Stomach (tissue), 8 donors: ENCODE measurements at regions not wholly inside any gene's neighbourhood (a gene's known extent, or its start where the extent isn't known, plus 50 kb on each side); places are given as distances from the start of the nearest gene placed in this dataset.

ENCODE experiments used
- DNase-seq, 2 donors: peaks; one replicate each; pipeline versions ENCODE4 v3.0.0 to v3.0.0-alpha.2; 2013 to 2019
- H3K27ac ChIP-seq, 5 donors: fragments of 200-600 bp in 4 of 5; sonication (generic) in 4 of 5; one replicate each; pipeline ENCODE4 v1.5.1; 2013 to 2019; ENCODE audit warnings: mild to moderate bottlenecking in 1 of 5, moderate library complexity in 1 of 5
- H3K27me3 ChIP-seq, 3 donors: fragments of 200-600 bp; sonication (generic); one replicate each; pipeline ENCODE4 v1.5.1; 2017 to 2019; ENCODE audit warnings: mixed run types in 1 of 3
- H3K36me3 ChIP-seq, 4 donors: fragments of 200-600 bp; sonication (generic); 1 replicate in 3 of 4; 2 replicates in 1 of 4; pipeline ENCODE4 v1.5.1; 2016 to 2019
- H3K4me1 ChIP-seq, 4 donors: fragments of 200-600 bp; sonication (generic); one replicate each; pipeline ENCODE4 v1.5.1; 2016 to 2019
- H3K4me3 ChIP-seq, 4 donors: fragments of 200-600 bp; sonication (generic) in 3 of 4; one replicate each; pipeline ENCODE4 v1.5.1; 2016 to 2019; ENCODE audit warnings: mild to moderate bottlenecking in 1 of 4
- H3K9me3 ChIP-seq, 4 donors: fragments of 200-600 bp; sonication (generic); one replicate each; pipeline ENCODE4 v1.5.1; 2016 to 2019
- CTCF ChIP-seq, 7 experiments: fragments of 450-650 bp in 4 of 7; fragments of 200-600 bp in 3 of 7; sonication (generic) in 3 of 7; IDR thresholded peaks; one replicate each; pipeline ENCODE4 v1.5.1; 2016 to 2019; ENCODE audit warnings: antibody characterized with exemption in 7 of 7, control low read depth in 2 of 7, mild to moderate bottlenecking in 1 of 7
- EP300 ChIP-seq: sonication (generic); formaldehyde crosslinking; IDR thresholded peaks from one replicate; pipeline ENCODE4 v1.6.1; 2017; ENCODE audit warnings: antibody characterized with exemption
- POLR2A ChIP-seq, 4 donors: fragments of 450-650 bp; IDR thresholded peaks; one replicate each; pipeline ENCODE4 v1.6.1; 2016; ENCODE audit warnings: antibody characterized with exemption in 4 of 4, control low read depth in 2 of 4, mild to moderate bottlenecking in 1 of 4, moderate library complexity in 1 of 4
- POLR2AphosphoS5 ChIP-seq, 3 donors: sonication (generic); formaldehyde crosslinking; IDR thresholded peaks; one replicate each; pipeline ENCODE4 v1.6.1; 2016; ENCODE audit warnings: antibody characterized with exemption in 3 of 3
- WGBS, 5 donors: extraction: QIAGEN DNeasy Blood & Tissue Kit in 3 of 5; methylation state at CpG; one replicate each; pipeline versions ENCODE4 v1.1.5 to v1.1.7; 2013 to 2018; 5-methylcytosine and 5-hydroxymethylcytosine counted together
- intact Hi-C: fragments of 100-400 bp; cut with DNase I; formaldehyde crosslinking; loops from one replicate; pipeline ENCODE4 v1.15.1; 2023; ENCODE audit warnings: low total_unique reads
- donor health status: healthy with polysubstance abuse.
- donor health status: Bipolar disorder and iron deficiency.
- donor health status: healthy.

GRCh38 chr4:96175871-96176270 is 336.0 kb downstream of the PDHA2 start:
- DNase-seq, result peak in 1 of 2 donors; percentile 3
- H3K27me3 ChIP-seq, result no peaks in the 10 kb centered on the region
- 33 to 61% (median 46%) methylated on average over 4 of the region's 4 CpGs for WGBS, 5 donors
- H3K4me3 ChIP-seq, result no peak overlapping the region
- TF ChIP-seq EP300 (no peak), POLR2AphosphoS5 (IDR thresholded peaks at IDR 0.05) (no peak), POLR2A (IDR thresholded peaks at IDR 0.05) (no peak), CTCF (IDR thresholded peaks at IDR 0.05) (no peak)
- intact Hi-C loops, result no loop called here
- no peaks in the 10 kb centered on the region for H3K4me1 ChIP-seq
- no peak overlapping the region for H3K27ac ChIP-seq
- no peaks in the 10 kb centered on the region for H3K9me3 ChIP-seq
- H3K36me3 ChIP-seq, result no peaks in the 10 kb centered on the region

- no peaks in the 10 kb centered on the region for H3K9me3 ChIP-seq
- 28 to 56% (median 37%) methylated on average over 3 of the region's 3 CpGs for WGBS, 5 donors
- intact Hi-C loops, result no loop called here
- no peaks in the 10 kb centered on the region for H3K27me3 ChIP-seq
- no peak overlapping the region for H3K27ac ChIP-seq
- H3K4me3 ChIP-seq, result no peak overlapping the region
- peak; percentile 30 to 55 for DNase-seq
- H3K36me3 ChIP-seq, result no peaks in the 10 kb centered on the region
- TF ChIP-seq POLR2A (IDR thresholded peaks at IDR 0.05), result no peak
- TF ChIP-seq CTCF (IDR thresholded peaks at IDR 0.05), result no peak
- TF ChIP-seq EP300, result no peak
- no peak for TF ChIP-seq POLR2AphosphoS5 (IDR thresholded peaks at IDR 0.05)
- no peaks in the 10 kb centered on the region for H3K4me1 ChIP-seq
These were observed 343.7 kb downstream of the PDHA2 start for GRCh38 chr4:96183611-96184010.

GRCh38 chr4:96186593-96186992 is 346.7 kb downstream of the PDHA2 start:
- Histone ChIP-seq H3K36me3 (no peaks in the 10 kb centered on the region), H3K27me3 (no peaks in the 10 kb centered on the region), H3K9me3 (no peaks in the 10 kb centered on the region), H3K27ac (no peak overlapping the region), H3K4me1 (no peaks in the 10 kb centered on the region), H3K4me3 (no peak overlapping the region)
- TF ChIP-seq CTCF (IDR thresholded peaks at IDR 0.05) (no peak), POLR2A (IDR thresholded peaks at IDR 0.05) (no peak), POLR2AphosphoS5 (IDR thresholded peaks at IDR 0.05) (no peak), EP300 (no peak)
- WGBS, 5 donors, result 27 to 46% (median 33%) methylated on average over 2 of the region's 2 CpGs
- DNase-seq, result peak in 1 of 2 donors; percentile 2
- intact Hi-C loops, result no loop called here

GRCh38 chr4:96189761-96190160 is 349.9 kb downstream of the PDHA2 start:
- H3K4me1 ChIP-seq, result no peaks in the 10 kb centered on the region
- intact Hi-C loops, result no loop called here

More at GRCh38 chr4:96189761-96190160, 349.9 kb downstream of the PDHA2 start:
- Histone ChIP-seq H3K27ac (no peak overlapping the region), H3K27me3 (no peaks in the 10 kb centered on the region), H3K9me3 (no peaks in the 10 kb centered on the region), H3K36me3 (no peaks in the 10 kb centered on the region), H3K4me3 (no peak overlapping the region)
- TF ChIP-seq EP300 (no peak), CTCF (IDR thresholded peaks at IDR 0.05) (no peak), POLR2A (IDR thresholded peaks at IDR 0.05) (no peak), POLR2AphosphoS5 (IDR thresholded peaks at IDR 0.05) (no peak)
- DNase-seq, result no peak
